B cell (primary cell): ENCODE measurements at regions not wholly inside any gene's neighbourhood (a gene's known extent, or its start where the extent isn't known, plus 50 kb on each side); places are given as distances from the start of the nearest gene placed in this dataset.

ENCODE experiments used
- CTCF ChIP-seq: fragments of 200-600 bp; IDR thresholded peaks from one replicate; pipeline ENCODE4 v1.8.0; 2022; ENCODE audit warnings: antibody characterized with exemption, mild to moderate bottlenecking
- EZH2 ChIP-seq: IDR thresholded peaks from 2 replicates; pipeline ENCODE4 v1.6.1; 2012; ENCODE audit warnings: borderline replicate concordance, low read depth, mild to moderate bottlenecking, moderate library complexity, low read length; ENCODE audit not compliant: insufficient read depth, poor library complexity, severe bottlenecking

GRCh38 chr17:72520665-72521303 is 400.0 kb downstream of the SOX9 start:
- TF ChIP-seq CTCF (no peak), EZH2 (no peak)
